SU-DHL-6 (cell line): ENCODE measurements at regions not wholly inside any gene's neighbourhood (a gene's known extent, or its start where the extent isn't known, plus 50 kb on each side); places are given as distances from the start of the nearest gene placed in this dataset.

Experiments
- EZH2phosphoT487 ChIP-seq: fragments of 200-600 bp; sonication (generic), shearing (Covaris generic); conservative IDR thresholded peaks from 2 replicates; pipeline ENCODE4 v1.6.1; 2018; ENCODE audit warnings: mild to moderate bottlenecking, antibody characterized with exemption, low read length, moderate library complexity, mixed read lengths
- TF ChIP-seq, protein P1 (sequence below): fragments of 200-600 bp; sonication (generic); IDR thresholded peaks from one replicate; pipeline ENCODE4 v1.5.1; 2017; ENCODE audit warnings: antibody characterized with exemption, mild to moderate bottlenecking, low read length, moderate library complexity; ENCODE audit not compliant: insufficient read depth, poor library complexity, severe bottlenecking

DNA sequence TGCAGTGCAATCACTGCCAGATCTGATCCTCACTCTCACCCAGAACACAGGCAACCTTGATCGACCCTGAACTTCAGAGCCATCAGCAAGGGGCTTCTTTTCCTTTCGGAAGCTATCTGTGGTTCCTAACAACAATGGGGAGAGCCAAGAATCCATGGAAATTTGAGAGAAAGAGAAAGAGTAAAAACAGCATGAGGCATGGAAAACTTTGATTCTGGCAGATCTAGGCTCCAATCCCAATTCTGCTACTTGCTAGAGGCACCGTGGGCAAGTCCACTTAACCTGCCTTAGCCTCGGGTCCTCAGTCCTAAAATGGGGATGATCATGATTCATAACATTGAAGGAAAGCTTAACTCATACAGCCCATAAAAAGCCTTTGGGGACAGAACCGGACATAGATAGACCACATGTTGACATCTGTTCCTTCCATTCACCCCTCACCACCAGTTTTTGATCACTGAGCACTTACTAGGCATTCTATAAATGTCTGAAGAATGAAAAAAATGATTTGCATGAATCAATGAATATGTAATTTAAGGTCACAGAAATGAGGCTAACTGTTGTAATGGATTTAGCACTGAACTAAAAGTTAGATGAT lies 605.7 kb upstream of the CFAP20DC start:
- TF ChIP-seq, protein P1, sequence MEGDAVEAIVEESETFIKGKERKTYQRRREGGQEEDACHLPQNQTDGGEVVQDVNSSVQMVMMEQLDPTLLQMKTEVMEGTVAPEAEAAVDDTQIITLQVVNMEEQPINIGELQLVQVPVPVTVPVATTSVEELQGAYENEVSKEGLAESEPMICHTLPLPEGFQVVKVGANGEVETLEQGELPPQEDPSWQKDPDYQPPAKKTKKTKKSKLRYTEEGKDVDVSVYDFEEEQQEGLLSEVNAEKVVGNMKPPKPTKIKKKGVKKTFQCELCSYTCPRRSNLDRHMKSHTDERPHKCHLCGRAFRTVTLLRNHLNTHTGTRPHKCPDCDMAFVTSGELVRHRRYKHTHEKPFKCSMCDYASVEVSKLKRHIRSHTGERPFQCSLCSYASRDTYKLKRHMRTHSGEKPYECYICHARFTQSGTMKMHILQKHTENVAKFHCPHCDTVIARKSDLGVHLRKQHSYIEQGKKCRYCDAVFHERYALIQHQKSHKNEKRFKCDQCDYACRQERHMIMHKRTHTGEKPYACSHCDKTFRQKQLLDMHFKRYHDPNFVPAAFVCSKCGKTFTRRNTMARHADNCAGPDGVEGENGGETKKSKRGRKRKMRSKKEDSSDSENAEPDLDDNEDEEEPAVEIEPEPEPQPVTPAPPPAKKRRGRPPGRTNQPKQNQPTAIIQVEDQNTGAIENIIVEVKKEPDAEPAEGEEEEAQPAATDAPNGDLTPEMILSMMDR, result no peak
- no peak for TF ChIP-seq EZH2phosphoT487
